ENCODE measurements at regions not wholly inside any gene's neighbourhood (a gene's known extent, or its start where the extent isn't known, plus 50 kb on each side); places are given as distances from the start of the nearest gene placed in this dataset.

DNA sequence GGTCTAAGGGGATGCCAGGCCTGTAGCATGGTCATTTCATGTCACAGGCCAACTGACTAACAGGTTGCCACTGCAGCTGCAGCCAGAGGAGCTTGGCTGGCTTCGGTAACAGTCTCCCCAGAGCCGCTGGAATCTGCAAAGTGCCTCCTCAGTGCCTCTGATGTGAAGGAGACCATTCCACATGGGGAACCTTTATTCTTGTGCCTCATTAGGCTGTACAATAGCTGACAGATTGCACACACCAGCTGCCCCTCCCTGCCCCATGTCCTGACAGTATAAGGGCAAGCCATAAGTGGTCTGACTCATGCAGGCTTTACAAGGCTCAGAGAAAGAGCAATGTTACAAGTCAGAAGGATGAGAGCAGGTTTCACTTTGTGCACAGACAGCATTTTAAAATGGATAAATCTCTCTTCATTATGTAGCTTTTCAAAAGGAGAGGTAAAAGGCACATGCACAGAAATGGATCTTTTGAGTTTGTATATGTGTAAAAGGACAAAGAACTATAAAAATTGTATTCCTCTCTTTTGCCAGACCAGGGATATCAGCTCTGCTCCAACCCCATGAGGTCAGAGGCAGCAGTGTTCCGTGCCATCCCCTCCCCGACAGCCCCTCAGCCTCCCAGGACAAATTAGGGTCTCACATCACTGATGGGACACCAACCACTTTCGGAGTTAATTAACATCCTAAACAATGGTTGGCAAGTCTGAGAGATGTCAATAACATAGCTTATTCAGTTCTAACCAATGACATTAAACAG is 467.8 kb downstream of the TMEM232 start:
- H3K27me3 ChIP-seq (replicated peaks): no peaks in the 10 kb centered on the region
- TF ChIP-seq, protein P1, sequence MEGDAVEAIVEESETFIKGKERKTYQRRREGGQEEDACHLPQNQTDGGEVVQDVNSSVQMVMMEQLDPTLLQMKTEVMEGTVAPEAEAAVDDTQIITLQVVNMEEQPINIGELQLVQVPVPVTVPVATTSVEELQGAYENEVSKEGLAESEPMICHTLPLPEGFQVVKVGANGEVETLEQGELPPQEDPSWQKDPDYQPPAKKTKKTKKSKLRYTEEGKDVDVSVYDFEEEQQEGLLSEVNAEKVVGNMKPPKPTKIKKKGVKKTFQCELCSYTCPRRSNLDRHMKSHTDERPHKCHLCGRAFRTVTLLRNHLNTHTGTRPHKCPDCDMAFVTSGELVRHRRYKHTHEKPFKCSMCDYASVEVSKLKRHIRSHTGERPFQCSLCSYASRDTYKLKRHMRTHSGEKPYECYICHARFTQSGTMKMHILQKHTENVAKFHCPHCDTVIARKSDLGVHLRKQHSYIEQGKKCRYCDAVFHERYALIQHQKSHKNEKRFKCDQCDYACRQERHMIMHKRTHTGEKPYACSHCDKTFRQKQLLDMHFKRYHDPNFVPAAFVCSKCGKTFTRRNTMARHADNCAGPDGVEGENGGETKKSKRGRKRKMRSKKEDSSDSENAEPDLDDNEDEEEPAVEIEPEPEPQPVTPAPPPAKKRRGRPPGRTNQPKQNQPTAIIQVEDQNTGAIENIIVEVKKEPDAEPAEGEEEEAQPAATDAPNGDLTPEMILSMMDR (IDR thresholded peaks at IDR 0.05; ENCODE audit: low read depth, low read length, missing control alignments): no peak
- in situ Hi-C loops (cut with HindIII; ENCODE audit: low pct_ligation_motif_present, low sequenced_read_pairs): no loop called here
- H3K27ac ChIP-seq: no peak overlapping the region
- no peak overlapping the region for H3K4me3 ChIP-seq (ENCODE audit: low read depth, low read length)
- peak; percentile 22 for DNase-seq
- H3K36me3 ChIP-seq (replicated peaks): no peaks in the 10 kb centered on the region

DNA sequence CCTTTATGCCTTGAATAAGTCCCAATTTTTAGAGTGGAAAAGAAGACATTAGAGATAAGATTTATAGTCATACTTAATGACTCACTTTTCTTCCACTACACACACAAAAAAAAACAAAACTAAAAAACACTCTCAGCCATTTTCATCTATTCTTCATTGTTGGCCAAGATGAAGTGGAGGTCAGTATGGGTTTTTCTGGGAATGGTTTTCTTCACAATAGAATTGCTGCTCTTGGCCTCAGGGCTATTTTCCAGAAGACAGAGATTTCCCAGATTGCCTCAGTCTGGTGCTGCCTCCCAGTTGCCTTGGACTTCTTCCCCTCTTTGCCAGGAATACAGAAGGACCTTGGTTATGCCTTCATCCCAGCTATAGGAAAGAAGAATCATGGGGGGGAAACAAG is 463.7 kb downstream of the TMEM232 start:
- in situ Hi-C loops (cut with HindIII; ENCODE audit: low pct_ligation_motif_present, low sequenced_read_pairs): no loop called here
- no peaks in the 10 kb centered on the region for H3K27me3 ChIP-seq (replicated peaks)
- no peak for DNase-seq
- TF ChIP-seq, protein P1 (IDR thresholded peaks at IDR 0.05; ENCODE audit: low read depth, low read length, missing control alignments): no peak
- H3K27ac ChIP-seq: no peak overlapping the region
- H3K4me3 ChIP-seq (ENCODE audit: low read depth, low read length): no peak overlapping the region
- H3K36me3 ChIP-seq (replicated peaks): no peaks in the 10 kb centered on the region

DNA sequence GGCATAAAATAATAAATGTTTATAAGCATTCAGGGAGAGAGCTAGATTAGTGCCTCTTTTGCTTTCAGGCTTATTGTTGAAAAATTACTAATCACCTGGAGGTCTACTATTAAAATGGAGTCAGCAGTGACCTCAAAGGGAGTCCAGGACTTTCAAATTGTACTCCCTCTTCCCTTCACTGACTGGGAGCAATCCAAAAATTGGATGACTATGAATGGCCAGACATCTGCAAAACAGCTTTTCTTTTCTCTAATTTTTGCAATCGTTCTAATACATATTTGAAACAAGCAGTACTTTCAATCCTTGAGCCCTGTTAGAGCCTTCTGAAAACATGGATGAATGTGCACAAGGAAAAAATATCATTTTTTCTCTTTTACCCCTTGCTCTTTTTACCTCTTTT is 461.8 kb downstream of the TMEM232 start:
- Histone ChIP-seq H3K4me3 (ENCODE audit: low read depth, low read length) (no peak overlapping the region), H3K27me3 (replicated peaks) (no peaks in the 10 kb centered on the region), H3K36me3 (replicated peaks) (no peaks in the 10 kb centered on the region), H3K27ac (no peak overlapping the region)
- TF ChIP-seq, protein P1 (IDR thresholded peaks at IDR 0.05; ENCODE audit: low read depth, low read length, missing control alignments): no peak
- DNase-seq: no peak
- in situ Hi-C loops (cut with HindIII; ENCODE audit: low pct_ligation_motif_present, low sequenced_read_pairs): no loop called here

DNA sequence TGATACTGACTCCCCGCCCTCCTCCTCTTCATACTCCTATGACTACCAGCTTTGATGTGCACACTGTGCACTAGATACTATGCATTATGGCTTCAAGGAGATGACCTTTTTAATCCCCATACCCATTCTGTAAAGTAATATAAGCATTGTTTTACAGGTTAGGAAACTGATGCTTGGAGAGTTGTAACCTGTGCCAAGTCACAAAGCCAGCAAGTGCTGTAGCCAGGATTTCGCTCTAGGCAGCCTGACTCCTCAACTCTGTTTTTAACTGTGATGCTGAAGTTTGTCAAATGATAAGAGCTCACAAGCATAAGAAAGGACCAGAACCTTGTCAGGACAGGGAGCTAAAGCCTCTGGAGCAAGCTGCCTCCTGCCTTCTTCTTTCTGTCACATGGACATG is 461.3 kb downstream of the TMEM232 start:
- Histone ChIP-seq H3K4me3 (ENCODE audit: low read depth, low read length) (no peak overlapping the region), H3K27ac (no peak overlapping the region), H3K36me3 (replicated peaks) (no peaks in the 10 kb centered on the region), H3K27me3 (replicated peaks) (no peaks in the 10 kb centered on the region)
- in situ Hi-C loops (cut with HindIII; ENCODE audit: low pct_ligation_motif_present, low sequenced_read_pairs): no loop called here
- TF ChIP-seq, protein P1 (IDR thresholded peaks at IDR 0.05; ENCODE audit: low read depth, low read length, missing control alignments): no peak
- DNase-seq: no peak

DNA sequence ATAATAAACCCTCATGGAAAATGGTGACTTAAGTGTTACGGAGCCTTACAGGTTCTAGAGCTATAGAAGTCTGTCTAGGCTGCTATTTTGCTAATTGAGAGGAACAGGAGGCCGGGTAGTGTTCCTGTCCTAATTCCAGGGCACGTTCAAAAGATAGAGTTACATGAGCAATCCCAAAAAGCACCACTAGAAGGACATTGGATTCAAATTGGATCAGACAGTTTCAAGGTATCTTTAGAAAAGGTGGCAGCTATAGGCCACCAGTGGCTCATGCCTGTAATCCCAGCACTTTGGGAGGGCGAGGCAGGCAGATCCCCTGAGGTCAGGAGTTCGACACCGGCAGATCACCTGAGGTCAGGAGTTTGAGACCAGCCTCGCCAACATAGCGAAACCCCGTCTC is 458.8 kb downstream of the TMEM232 start:
- H3K27me3 ChIP-seq (replicated peaks): no peaks in the 10 kb centered on the region
- H3K27ac ChIP-seq: no peak overlapping the region
- DNase-seq: no peak
- TF ChIP-seq, protein P1 (IDR thresholded peaks at IDR 0.05; ENCODE audit: low read depth, low read length, missing control alignments): no peak
- in situ Hi-C loops (cut with HindIII; ENCODE audit: low pct_ligation_motif_present, low sequenced_read_pairs): no loop called here
- H3K4me3 ChIP-seq (ENCODE audit: low read depth, low read length): no peak overlapping the region
- no peaks in the 10 kb centered on the region for H3K36me3 ChIP-seq (replicated peaks)

DNA sequence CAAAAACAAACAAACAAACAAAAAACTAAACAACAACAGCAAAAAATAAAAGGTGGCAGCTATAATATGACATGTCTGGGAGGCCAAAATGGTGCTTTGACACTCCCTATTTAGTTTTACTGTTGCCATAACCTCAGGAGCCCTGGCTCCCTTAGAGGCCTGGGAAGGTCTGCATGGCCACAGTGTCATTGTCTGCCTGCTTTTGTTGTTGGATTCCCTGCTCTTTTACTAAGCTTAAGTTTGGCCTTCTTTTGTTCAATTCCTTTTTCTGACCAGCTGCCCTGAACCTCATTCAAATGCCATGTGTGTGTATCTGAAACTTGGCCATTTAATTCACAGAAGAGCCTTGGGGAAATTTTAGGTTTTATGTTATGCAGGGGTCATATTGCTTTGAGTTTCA is 458.2 kb downstream of the TMEM232 start:
- TF ChIP-seq, protein P1 (IDR thresholded peaks at IDR 0.05; ENCODE audit: low read depth, low read length, missing control alignments): no peak
- no peak for DNase-seq
- Histone ChIP-seq H3K27me3 (replicated peaks) (no peaks in the 10 kb centered on the region), H3K36me3 (replicated peaks) (no peaks in the 10 kb centered on the region), H3K4me3 (ENCODE audit: low read depth, low read length) (no peak overlapping the region), H3K27ac (no peak overlapping the region)
- in situ Hi-C loops (cut with HindIII; ENCODE audit: low pct_ligation_motif_present, low sequenced_read_pairs): no loop called here

Data from brain microvascular endothelial cell (primary cell).